CD4-positive, alpha-beta memory T cell (primary cell): ENCODE measurements at regions not wholly inside any gene's neighbourhood (a gene's known extent, or its start where the extent isn't known, plus 50 kb on each side); places are given as distances from the start of the nearest gene placed in this dataset.

Source experiments
- CTCF ChIA-PET: fragments of 350-600 bp; sonication (Branson Sonifier 250); formaldehyde crosslinking; loops from one replicate; lab custom pipeline; 2021; ENCODE audit warnings: inconsistent platforms; ENCODE audit not compliant: partially characterized antibody; lab: Charles Lee
- POLR2A ChIA-PET: fragments of 350-600 bp; sonication (Branson Sonifier 250); formaldehyde crosslinking; loops from one replicate; lab custom pipeline; 2021; ENCODE audit not compliant: partially characterized antibody; lab: Charles Lee
- DNase-seq, 5 donors: peaks; one replicate each; pipeline versions ENCODE4 v3.0.0 to v3.0.0-alpha.2; 2020 to 2022; ENCODE audit warnings: mixed read lengths in 1 of 5
- H3K27ac ChIP-seq: one replicate; pipeline ENCODE4 v1.7.0; 2013; ENCODE audit warnings: low read depth, low read length
- H3K27me3 ChIP-seq: 2 replicates; pipeline ENCODE4 v1.7.0; 2013; ENCODE audit warnings: mild to moderate bottlenecking, low read length, moderate library complexity; ENCODE audit not compliant: insufficient read depth
- H3K36me3 ChIP-seq: 2 replicates; pipeline ENCODE4 v1.7.0; 2013; ENCODE audit warnings: mild to moderate bottlenecking, low read length, moderate library complexity; ENCODE audit not compliant: insufficient read depth
- H3K4me1 ChIP-seq: 2 replicates; pipeline ENCODE4 v1.7.0; 2013; ENCODE audit warnings: mild to moderate bottlenecking, low read length, moderate library complexity; ENCODE audit not compliant: insufficient read depth
- H3K4me3 ChIP-seq, 2 donors: one replicate each; pipeline ENCODE4 v1.7.0; 2013; ENCODE audit warnings: low read length in 2 of 2, mild to moderate bottlenecking in 1 of 2
- H3K9me3 ChIP-seq, 2 donors: one replicate each; pipeline ENCODE4 v1.7.0; 2013; ENCODE audit warnings: low read length in 2 of 2, control low read depth in 1 of 2; ENCODE audit not compliant: control insufficient read depth in 1 of 2
- H3K27ac Mint-ChIP-seq, 7 donors: one replicate each; pipeline ENCODE4 v1.8.0; 2020 to 2021; ENCODE audit warnings: mixed read lengths in 7 of 7, mild to moderate bottlenecking in 6 of 7, inconsistent platforms in 3 of 7, moderate library complexity in 3 of 7
- H3K27me3 Mint-ChIP-seq, 2 donors: one replicate each; pipeline ENCODE4 v1.8.0; 2020 to 2021; ENCODE audit warnings: mixed read lengths in 2 of 2
- H3K36me3 Mint-ChIP-seq, 2 donors: one replicate each; pipeline ENCODE4 v1.8.0; 2020 to 2021; ENCODE audit warnings: mixed read lengths in 2 of 2, inconsistent platforms in 1 of 2, mild to moderate bottlenecking in 1 of 2
- H3K4me1 Mint-ChIP-seq, 4 donors: one replicate each; pipeline ENCODE4 v1.8.0; 2020 to 2021; ENCODE audit warnings: mixed read lengths in 4 of 4, mild to moderate bottlenecking in 1 of 4
- H3K4me3 Mint-ChIP-seq, 8 donors: one replicate each; pipeline ENCODE4 v1.8.0; 2020 to 2021; ENCODE audit warnings: mixed read lengths in 8 of 8, mild to moderate bottlenecking in 7 of 8, moderate library complexity in 6 of 8, inconsistent platforms in 3 of 8
- H3K9me3 Mint-ChIP-seq, 8 donors: one replicate each; pipeline ENCODE4 v1.8.0; 2020 to 2021; ENCODE audit warnings: mixed read lengths in 8 of 8, mild to moderate bottlenecking in 5 of 8, inconsistent platforms in 3 of 8, moderate library complexity in 1 of 8
- intact Hi-C: fragments of 100-400 bp; cut with micrococcal nuclease; formaldehyde crosslinking; loops from one replicate; pipeline ENCODE4 v1.15.1; 2023

DNA sequence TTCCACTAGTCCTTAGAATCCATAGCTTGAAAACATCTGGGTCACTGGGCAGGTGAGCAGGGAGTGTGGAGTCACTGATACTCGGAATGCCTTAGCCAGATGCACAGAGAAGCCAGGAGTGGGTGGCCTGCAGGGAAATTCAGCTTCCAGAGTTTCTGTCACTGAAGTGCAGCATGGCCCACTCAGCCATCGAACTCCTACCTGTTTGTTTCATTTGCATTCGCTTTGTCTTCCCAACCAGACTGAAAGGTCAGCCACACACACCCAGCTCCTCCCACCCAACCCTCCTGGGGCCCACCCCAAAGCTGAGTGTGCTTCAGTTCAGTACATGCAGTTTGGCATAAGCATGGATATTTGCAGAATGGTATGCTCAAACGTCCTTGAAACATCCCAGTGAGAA, 124.5 kb upstream of the ATP10A start:
- H3K27ac Mint-ChIP-seq: no peak overlapping the region
- Histone ChIP-seq H3K36me3 (no peaks in the 10 kb centered on the region), H3K27me3 (no peaks in the 10 kb centered on the region), H3K4me1 (no peaks in the 10 kb centered on the region), H3K9me3 (no peaks in the 10 kb centered on the region), H3K4me3 (no peak overlapping the region), H3K27ac (no peak overlapping the region)
- no peaks in the 10 kb centered on the region for H3K36me3 Mint-ChIP-seq
- H3K27me3 Mint-ChIP-seq: peaks cover 1 to 8% of the 10 kb centered on the region in 2 donors
- CTCF ChIA-PET: no interaction called here
- no peak overlapping the region for H3K4me3 Mint-ChIP-seq
- POLR2A ChIA-PET: no interaction called here
- intact Hi-C loops: no loop called here
- DNase-seq: no peak
- H3K4me1 Mint-ChIP-seq: no peaks in the 10 kb centered on the region
- peaks cover 0 to 2% (median 0%) of the 10 kb centered on the region in 8 donors for H3K9me3 Mint-ChIP-seq

- Histone ChIP-seq H3K27me3 (no peaks in the 10 kb centered on the region), H3K9me3 (no peaks in the 10 kb centered on the region), H3K4me1 (no peaks in the 10 kb centered on the region), H3K36me3 (no peaks in the 10 kb centered on the region), H3K4me3 (no peak overlapping the region), H3K27ac (no peak overlapping the region)
- no peak overlapping the region for H3K4me3 Mint-ChIP-seq
- ChIA-PET POLR2A (no interaction called here), CTCF (no interaction called here)
- peaks cover 0 to 2% (median 0%) of the 10 kb centered on the region in 8 donors for H3K9me3 Mint-ChIP-seq
- intact Hi-C loops: no loop called here
- no peak for DNase-seq
- H3K4me1 Mint-ChIP-seq: no peaks in the 10 kb centered on the region
- no peaks in the 10 kb centered on the region for H3K36me3 Mint-ChIP-seq
- no peak overlapping the region for H3K27ac Mint-ChIP-seq
- peaks cover 1 to 8% of the 10 kb centered on the region in 2 donors for H3K27me3 Mint-ChIP-seq
Measured at GRCh38 chr15:25985165-25985564, 122.0 kb upstream of the ATP10A start.

GRCh38 chr15:25982736-25983135, 119.6 kb upstream of the ATP10A start:
- ChIA-PET POLR2A (no interaction called here), CTCF (no interaction called here)
- Histone ChIP-seq H3K27ac (no peak overlapping the region), H3K27me3 (no peaks in the 10 kb centered on the region), H3K9me3 (no peaks in the 10 kb centered on the region), H3K4me3 (no peak overlapping the region), H3K36me3 (no peaks in the 10 kb centered on the region), H3K4me1 (no peaks in the 10 kb centered on the region)
- H3K4me1 Mint-ChIP-seq: no peaks in the 10 kb centered on the region
- intact Hi-C loops: no loop called here
- no peak overlapping the region for H3K27ac Mint-ChIP-seq
- peaks cover 0 to 2% (median 0%) of the 10 kb centered on the region in 8 donors for H3K9me3 Mint-ChIP-seq
- no peaks in the 10 kb centered on the region for H3K36me3 Mint-ChIP-seq
- no peak overlapping the region for H3K4me3 Mint-ChIP-seq
- H3K27me3 Mint-ChIP-seq: peaks cover 1 to 8% of the 10 kb centered on the region in 2 donors
- DNase-seq: no peak

DNA sequence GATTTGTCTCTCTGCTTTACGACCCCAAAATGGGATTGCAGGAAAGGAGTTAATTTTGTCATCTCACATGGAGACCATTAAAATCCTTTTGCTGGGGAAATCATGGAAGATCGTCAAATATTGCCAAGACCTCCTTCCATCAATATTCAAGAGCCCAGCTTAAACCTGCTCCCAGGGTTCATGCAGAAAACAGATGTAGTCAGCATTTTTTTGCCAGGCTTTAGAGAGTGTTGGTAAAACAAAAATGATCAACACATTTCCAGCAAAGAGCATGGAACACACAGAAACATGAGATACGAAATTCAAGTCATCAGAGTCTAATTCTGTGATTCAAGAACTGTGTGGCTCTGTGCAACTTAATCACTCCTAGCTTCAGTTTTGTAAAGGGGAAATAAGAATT, 118.0 kb upstream of the ATP10A start:
- Histone ChIP-seq H3K4me3 (no peak overlapping the region), H3K4me1 (no peaks in the 10 kb centered on the region), H3K9me3 (no peaks in the 10 kb centered on the region), H3K27ac (no peak overlapping the region), H3K36me3 (no peaks in the 10 kb centered on the region), H3K27me3 (no peaks in the 10 kb centered on the region)
- Mint-ChIP-seq H3K9me3 (peaks cover 0 to 2% (median 0%) of the 10 kb centered on the region in 8 donors), H3K27ac (no peak overlapping the region), H3K36me3 (no peaks in the 10 kb centered on the region), H3K27me3 (peaks cover 1 to 8% of the 10 kb centered on the region in 2 donors), H3K4me1 (no peaks in the 10 kb centered on the region), H3K4me3 (no peak overlapping the region)
- POLR2A ChIA-PET: no interaction called here
- no peak for DNase-seq
- CTCF ChIA-PET: no interaction called here
- intact Hi-C loops: no loop called here

- no peak for DNase-seq
- Histone ChIP-seq H3K4me3 (no peak overlapping the region), H3K27me3 (no peaks in the 10 kb centered on the region), H3K27ac (no peak overlapping the region), H3K9me3 (no peaks in the 10 kb centered on the region), H3K36me3 (no peaks in the 10 kb centered on the region), H3K4me1 (no peaks in the 10 kb centered on the region)
- Mint-ChIP-seq H3K9me3 (no peaks in the 10 kb centered on the region), H3K36me3 (no peaks in the 10 kb centered on the region), H3K27me3 (peaks cover 3 to 6% of the 10 kb centered on the region in 2 donors), H3K4me1 (no peaks in the 10 kb centered on the region), H3K27ac (no peak overlapping the region), H3K4me3 (no peak overlapping the region)
- intact Hi-C loops: no loop called here
- ChIA-PET CTCF (no interaction called here), POLR2A (no interaction called here)
Measured at GRCh38 chr15:25972141-25972675, 109.1 kb upstream of the ATP10A start.

GRCh38 chr15:25971053-25971452, 107.9 kb upstream of the ATP10A start:
- intact Hi-C loops: no loop called here
- H3K4me1 Mint-ChIP-seq: no peaks in the 10 kb centered on the region
- H3K4me3 Mint-ChIP-seq: no peak overlapping the region
- H3K36me3 Mint-ChIP-seq: no peaks in the 10 kb centered on the region
- Histone ChIP-seq H3K27ac (no peak overlapping the region), H3K4me1 (no peaks in the 10 kb centered on the region), H3K4me3 (no peak overlapping the region), H3K27me3 (no peaks in the 10 kb centered on the region), H3K36me3 (no peaks in the 10 kb centered on the region), H3K9me3 (no peaks in the 10 kb centered on the region)
- no peak overlapping the region for H3K27ac Mint-ChIP-seq
- ChIA-PET POLR2A (no interaction called here), CTCF (interaction anchor here (0.6 kb wide), 1 partner anchor 150 kb away, joined by 3 read pairs; no protein-coding TSS in a partner anchor)
- peaks cover 3 to 6% of the 10 kb centered on the region in 2 donors for H3K27me3 Mint-ChIP-seq
- no peak for DNase-seq
- H3K9me3 Mint-ChIP-seq: no peaks in the 10 kb centered on the region

DNA sequence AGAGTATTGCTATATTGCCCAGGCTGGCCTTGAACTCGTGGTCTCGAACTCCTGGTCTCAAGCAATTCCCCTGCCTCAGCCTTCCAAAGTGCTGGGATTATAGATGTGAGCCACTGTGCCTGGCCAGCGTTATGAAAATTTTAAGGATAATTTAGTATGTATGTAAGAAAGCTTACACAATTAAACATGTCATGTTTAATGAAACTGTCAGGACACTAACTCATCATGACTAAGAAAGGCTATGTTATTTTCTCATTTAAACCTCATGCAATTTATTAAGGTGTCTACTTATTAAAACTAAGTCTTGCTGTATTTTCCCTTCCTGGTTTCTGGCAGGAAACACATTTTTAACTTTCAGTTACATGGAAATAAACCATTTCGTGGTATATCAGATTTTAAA, 106.8 kb upstream of the ATP10A start:
- no peaks in the 10 kb centered on the region for H3K36me3 ChIP-seq
- POLR2A ChIA-PET: no interaction called here
- peaks cover 0 to 2% (median 0%) of the 10 kb centered on the region in 8 donors for H3K9me3 Mint-ChIP-seq

DNA sequence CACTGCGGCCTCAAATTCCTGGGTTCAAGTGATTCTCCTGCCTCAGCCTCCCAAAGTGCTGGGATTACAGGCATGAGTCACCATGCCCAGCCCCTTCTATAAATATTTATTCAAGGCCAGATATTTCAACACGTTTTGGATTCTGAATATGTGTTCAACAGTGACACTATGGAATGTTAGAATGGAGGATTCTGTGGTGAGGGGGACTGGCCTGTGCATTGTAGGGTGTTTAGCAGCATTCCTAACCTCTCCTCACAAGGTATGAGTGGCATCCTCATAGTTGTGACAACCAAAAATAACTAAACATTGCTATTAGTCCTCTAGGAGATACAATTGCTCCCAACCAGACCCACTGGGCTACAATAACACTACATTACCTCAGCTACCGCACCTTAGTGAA, 104.0 kb upstream of the ATP10A start:
- Mint-ChIP-seq H3K27me3 (peaks cover 4% of the 10 kb centered on the region in 2 donors), H3K27ac (no peak overlapping the region), H3K36me3 (no peaks in the 10 kb centered on the region), H3K9me3 (peaks cover 0 to 4% (median 0%) of the 10 kb centered on the region in 8 donors), H3K4me1 (no peaks in the 10 kb centered on the region), H3K4me3 (no peak overlapping the region)
- ChIA-PET CTCF (no interaction called here), POLR2A (no interaction called here)
- intact Hi-C loops: no loop called here
- no peaks in the 10 kb centered on the region for H3K9me3 ChIP-seq
- H3K27ac ChIP-seq: no peak overlapping the region
- no peaks in the 10 kb centered on the region for H3K36me3 ChIP-seq
- DNase-seq: no peak
- no peaks in the 10 kb centered on the region for H3K27me3 ChIP-seq
- H3K4me3 ChIP-seq: no peak overlapping the region
- H3K4me1 ChIP-seq: no peaks in the 10 kb centered on the region

More for the DNA sequence above, 106.8 kb upstream of the ATP10A start:
- Mint-ChIP-seq H3K4me1 (no peaks in the 10 kb centered on the region), H3K36me3 (no peaks in the 10 kb centered on the region), H3K27ac (no peak overlapping the region), H3K4me3 (no peak overlapping the region), H3K27me3 (peaks cover 5 to 6% of the 10 kb centered on the region in 2 donors)
- H3K9me3 ChIP-seq: no peaks in the 10 kb centered on the region
- intact Hi-C loops: no loop called here
- H3K4me1 ChIP-seq: no peaks in the 10 kb centered on the region
- H3K27ac ChIP-seq: no peak overlapping the region
- CTCF ChIA-PET: no interaction called here
- no peak overlapping the region for H3K4me3 ChIP-seq
- DNase-seq: no peak
- no peaks in the 10 kb centered on the region for H3K27me3 ChIP-seq
